OCI-LY7 (cell line): ENCODE measurements at regions not wholly inside any gene's neighbourhood (a gene's known extent, or its start where the extent isn't known, plus 50 kb on each side); places are given as distances from the start of the nearest gene placed in this dataset.

Experiments
- BruUV-seq: library from RNA; stranded (reverse); fragments of 400-500 nt; replicated peaks from 2 replicates; lab custom pipeline; 2021; lab: Mats Ljungman, UMichigan
- CTCF ChIA-PET: fragments of 300-600 bp; sonication (Branson Sonifier 250); formaldehyde crosslinking; loops from one replicate; lab custom pipeline; 2022; ENCODE audit warnings: antibody characterized with exemption; ENCODE audit not compliant: unreplicated experiment; lab: Charles Lee
- POLR2A ChIA-PET: fragments of 300-600 bp; sonication (Branson Sonifier 250); formaldehyde crosslinking; loops from one replicate; lab custom pipeline; 2022; ENCODE audit warnings: antibody characterized with exemption; lab: Charles Lee
- DNase-seq: peaks from one replicate; pipeline ENCODE4 v3.0.0-alpha.2; 2015; ENCODE audit warnings: low spot score
- H2AFZ ChIP-seq: fragments of 200-600 bp; sonication (generic), shearing (Covaris generic); 2 replicates; pipeline ENCODE4 v1.6.1; 2014; ENCODE audit warnings: mild to moderate bottlenecking, antibody characterized with exemption, low read length, moderate library complexity
- H3K27ac ChIP-seq: fragments of 200-600 bp; sonication (generic); 2 replicates; pipeline ENCODE4 v1.5.1; 2014; ENCODE audit warnings: mixed run types, low read depth, mild to moderate bottlenecking, moderate library complexity, low read length, inconsistent platforms; ENCODE audit not compliant: poor library complexity, severe bottlenecking
- H3K36me3 ChIP-seq: fragments of 200-600 bp; sonication (generic); 2 replicates; pipeline ENCODE4 v1.6.1; 2014; ENCODE audit warnings: mild to moderate bottlenecking, antibody characterized with exemption, low read length, moderate library complexity, mixed read lengths; ENCODE audit not compliant: insufficient read depth
- H3K4me1 ChIP-seq: fragments of 200-600 bp; sonication (generic); 2 replicates; pipeline ENCODE4 v1.5.1; 2014; ENCODE audit warnings: mild to moderate bottlenecking, low read length; ENCODE audit not compliant: insufficient read depth, poor library complexity, severe bottlenecking
- H3K4me2 ChIP-seq: fragments of 200-600 bp; sonication (generic); 2 replicates; pipeline ENCODE4 v1.6.1; 2014; ENCODE audit warnings: mild to moderate bottlenecking, low read length
- H3K4me3 ChIP-seq: fragments of 200-600 bp; sonication (generic); 2 replicates; pipeline ENCODE4 v1.5.1; 2014; ENCODE audit warnings: mild to moderate bottlenecking, low read depth, low read length; ENCODE audit not compliant: poor library complexity, severe bottlenecking
- H3K79me2 ChIP-seq: fragments of 200-600 bp; sonication (generic); 2 replicates; pipeline ENCODE4 v1.6.1; 2016; ENCODE audit warnings: low read depth, mild to moderate bottlenecking, low read length, moderate library complexity, mixed read lengths; ENCODE audit not compliant: insufficient read depth
- H3K9me2 ChIP-seq: fragments of 200-600 bp; sonication (generic); 2 replicates; pipeline ENCODE4 v1.6.1; 2016; ENCODE audit warnings: mild to moderate bottlenecking, low read length, mixed read lengths; ENCODE audit not compliant: insufficient read depth
- H3K9me3 ChIP-seq: fragments of 200-600 bp; sonication (generic); 2 replicates; pipeline ENCODE4 v1.6.1; 2014; ENCODE audit warnings: mild to moderate bottlenecking, mixed run types, low read length, mixed read lengths
- H4K20me1 ChIP-seq: fragments of 200-600 bp; sonication (generic); 2 replicates; pipeline ENCODE4 v1.6.1; 2014; ENCODE audit warnings: mild to moderate bottlenecking, antibody characterized with exemption, low read length, moderate library complexity, mixed read lengths; ENCODE audit not compliant: insufficient read depth
- CTCF ChIP-seq: fragments of 200-600 bp; sonication (generic); conservative IDR thresholded peaks from 2 replicates; pipeline ENCODE4 v1.5.1; 2014; ENCODE audit warnings: mild to moderate bottlenecking, antibody characterized with exemption, low read length, moderate library complexity, mixed read lengths
- EZH2phosphoT487 ChIP-seq: fragments of 200-600 bp; sonication (generic); IDR thresholded peaks from 2 replicates; pipeline ENCODE4 v1.6.1; 2018; ENCODE audit warnings: low read depth, borderline replicate concordance, mild to moderate bottlenecking, mixed run types, antibody characterized with exemption, low read length, moderate library complexity, mixed read lengths
- intact Hi-C: fragments of 100-400 bp; cut with micrococcal nuclease; formaldehyde crosslinking; loops from one replicate; pipeline ENCODE4 v1.10.0; 2022; ENCODE audit not compliant: unreplicated experiment

- Histone ChIP-seq H4K20me1 (no peaks in the 10 kb centered on the region), H2AFZ (no peak overlapping the region), H3K79me2 (no peaks in the 10 kb centered on the region), H3K4me2 (no peak overlapping the region), H3K9me2 (no peaks in the 10 kb centered on the region), H3K9me3 (no peaks in the 10 kb centered on the region), H3K4me1 (no peaks in the 10 kb centered on the region), H3K4me3 (no peak overlapping the region), H3K27ac (no peak overlapping the region), H3K36me3 (no peaks in the 10 kb centered on the region)
- BruUV-seq: no TSS peak
- intact Hi-C loops: no loop called here
- ChIA-PET CTCF (no interaction called here), POLR2A (no interaction called here)
- TF ChIP-seq CTCF: no peak
- TF ChIP-seq EZH2phosphoT487: no peak
- DNase-seq: no peak
These were observed 86.3 kb upstream of the FSHR start for GRCh38 chr2:49240608-49241007.

GRCh38 chr2:49238604-49238960 is 84.3 kb upstream of the FSHR start:
- H3K4me3 ChIP-seq: no peak overlapping the region
- H3K4me2 ChIP-seq: no peak overlapping the region
- H4K20me1 ChIP-seq: no peaks in the 10 kb centered on the region
- ChIA-PET CTCF (no interaction called here), POLR2A (no interaction called here)
- no peaks in the 10 kb centered on the region for H3K4me1 ChIP-seq
- H3K36me3 ChIP-seq: no peaks in the 10 kb centered on the region
- BruUV-seq: no TSS peak
- no peaks in the 10 kb centered on the region for H3K9me3 ChIP-seq
- intact Hi-C loops: no loop called here
- H3K79me2 ChIP-seq: no peaks in the 10 kb centered on the region
- H3K9me2 ChIP-seq: no peaks in the 10 kb centered on the region
- no peak overlapping the region for H3K27ac ChIP-seq
- no peak for TF ChIP-seq CTCF
- no peak for TF ChIP-seq EZH2phosphoT487
- no peak for DNase-seq
- no peak overlapping the region for H2AFZ ChIP-seq

GRCh38 chr2:49237867-49238603 is 83.7 kb upstream of the FSHR start:
- no peaks in the 10 kb centered on the region for H3K79me2 ChIP-seq
- no peaks in the 10 kb centered on the region for H3K9me3 ChIP-seq
- H3K9me2 ChIP-seq: no peaks in the 10 kb centered on the region
- H3K4me3 ChIP-seq: no peak overlapping the region
- CTCF ChIA-PET: no interaction called here
- POLR2A ChIA-PET: no interaction called here
- intact Hi-C loops: no loop called here
- no peak overlapping the region for H3K4me2 ChIP-seq
- no peaks in the 10 kb centered on the region for H3K4me1 ChIP-seq
- TF ChIP-seq CTCF (no peak), EZH2phosphoT487 (no peak)
- DNase-seq: no peak
- no peaks in the 10 kb centered on the region for H3K36me3 ChIP-seq
- no peak overlapping the region for H2AFZ ChIP-seq
- no TSS peak for BruUV-seq
- H3K27ac ChIP-seq: no peak overlapping the region
- H4K20me1 ChIP-seq: no peaks in the 10 kb centered on the region
